ENCODE measurements at regions not wholly inside any gene's neighbourhood (a gene's known extent, or its start where the extent isn't known, plus 50 kb on each side); places are given as distances from the start of the nearest gene placed in this dataset.
"Not testable (repeated sequence)": the region's sequence is repeated elsewhere in the genome, so short reads cannot be mapped to it uniquely, and the experiment has no call there.

DNA sequence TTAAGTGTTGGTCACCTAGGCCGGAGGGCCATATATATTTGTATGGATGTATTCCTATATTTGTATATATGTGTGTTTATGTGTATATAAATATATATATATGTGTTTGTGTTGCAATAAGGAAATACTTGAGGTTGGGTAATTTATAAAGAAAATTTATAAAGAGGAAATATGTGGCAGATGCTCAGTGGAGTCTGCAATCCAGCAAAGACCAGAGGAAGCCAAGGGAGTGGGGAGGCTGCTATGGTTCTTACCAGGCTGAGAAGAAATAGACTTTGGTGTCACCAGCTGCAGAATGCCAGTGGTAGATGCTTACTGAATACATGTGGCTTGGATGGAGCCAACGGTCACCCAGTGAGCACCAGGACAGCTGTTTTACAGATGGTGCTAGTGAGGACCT is 97.4 kb upstream of the ELOVL5 start:
- DNase-seq (ENCODE audit: low spot score): no peak

DNA sequence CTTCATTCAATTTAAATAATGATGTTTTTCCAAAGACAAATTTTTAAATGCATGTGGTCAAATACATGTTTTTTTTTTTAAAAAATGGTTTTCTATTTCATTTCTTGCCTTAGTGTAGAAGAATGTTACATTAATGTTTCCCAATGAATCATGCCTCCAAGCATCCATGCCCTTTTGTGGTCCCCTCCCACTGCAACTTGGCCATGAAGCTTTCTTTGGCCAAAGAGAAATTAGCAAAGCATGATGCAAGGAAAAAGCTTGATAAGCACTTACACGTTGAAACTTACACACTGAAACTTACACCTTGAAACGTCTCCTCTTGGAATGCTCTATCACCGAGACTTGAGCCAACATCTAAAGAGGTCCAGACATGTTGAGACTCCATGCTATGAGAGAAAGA is 93.0 kb upstream of the ELOVL5 start:
- DNase-seq (ENCODE audit: low spot score): no peak

DNA sequence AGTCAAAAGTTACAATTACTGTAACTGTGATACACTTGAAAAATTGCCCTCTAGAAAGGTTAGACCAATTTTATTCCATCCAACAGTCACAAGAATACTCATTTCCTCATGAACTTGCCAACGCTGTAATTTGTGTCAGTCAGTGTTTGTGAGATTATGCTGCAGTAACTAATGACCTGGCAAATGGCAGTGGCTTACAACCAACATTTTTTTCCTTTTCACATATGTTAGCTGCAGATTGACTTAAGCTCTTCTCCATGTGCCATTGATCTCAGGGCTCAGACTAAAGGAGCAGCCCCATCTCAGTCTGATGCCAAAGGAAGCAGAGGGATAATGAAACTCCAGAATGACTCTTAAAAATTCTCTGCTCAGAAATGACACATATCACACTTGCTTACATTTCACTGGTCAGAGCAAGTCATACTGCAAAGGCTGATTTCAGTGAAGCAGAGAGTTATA is 92.3 kb upstream of the ELOVL5 start:
- no peak for DNase-seq (ENCODE audit: low spot score)

DNA sequence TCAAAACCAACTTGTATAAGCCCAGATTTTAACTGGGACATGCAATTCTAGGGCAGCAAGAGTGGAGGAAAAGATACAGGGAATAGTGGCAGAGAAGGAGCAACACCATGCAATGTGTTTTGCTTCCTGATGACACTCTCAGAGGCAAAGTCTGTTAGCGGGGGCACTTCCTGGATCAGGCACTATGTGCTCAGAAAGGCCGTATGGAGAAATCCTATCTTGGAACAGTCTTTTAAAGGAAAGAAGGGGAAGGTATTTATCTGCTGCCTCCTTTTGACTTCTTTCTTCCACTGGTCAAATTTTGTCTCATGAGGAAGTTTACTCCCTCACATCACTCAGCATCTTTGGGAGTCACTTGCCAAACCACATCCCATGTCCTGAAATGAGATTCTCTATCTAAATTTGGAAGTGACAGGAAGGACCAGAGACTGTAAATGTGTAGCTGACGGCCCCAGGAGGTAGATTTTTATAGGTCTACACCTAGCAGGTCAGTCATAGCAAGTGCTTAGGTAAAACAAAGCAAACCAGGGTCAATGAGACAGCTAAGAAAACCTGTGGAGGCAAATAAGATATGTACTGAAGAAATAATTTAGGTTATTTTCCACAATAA is 91.7 kb upstream of the ELOVL5 start:
- no peak for DNase-seq (ENCODE audit: low spot score)

DNA sequence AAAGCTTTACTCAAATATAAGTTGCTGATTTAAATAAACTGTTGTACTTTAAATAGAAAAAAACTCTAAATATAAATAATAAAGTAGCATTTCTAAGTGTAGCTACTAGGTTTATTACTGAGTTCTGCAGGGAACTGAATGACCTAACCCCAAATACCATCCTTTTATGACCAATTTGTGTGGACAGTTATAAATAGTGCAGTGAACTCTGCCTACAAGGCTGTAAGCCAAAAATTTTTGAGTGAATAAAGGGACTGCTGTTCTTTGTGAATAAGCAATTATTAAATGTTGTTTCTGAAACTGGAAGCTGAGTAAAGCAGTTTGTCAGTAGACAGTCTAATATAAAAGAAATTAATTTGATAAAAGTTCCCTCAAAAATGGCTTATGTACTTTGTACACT is 90.8 kb upstream of the ELOVL5 start:
- DNase-seq (ENCODE audit: low spot score): no peak

DNA sequence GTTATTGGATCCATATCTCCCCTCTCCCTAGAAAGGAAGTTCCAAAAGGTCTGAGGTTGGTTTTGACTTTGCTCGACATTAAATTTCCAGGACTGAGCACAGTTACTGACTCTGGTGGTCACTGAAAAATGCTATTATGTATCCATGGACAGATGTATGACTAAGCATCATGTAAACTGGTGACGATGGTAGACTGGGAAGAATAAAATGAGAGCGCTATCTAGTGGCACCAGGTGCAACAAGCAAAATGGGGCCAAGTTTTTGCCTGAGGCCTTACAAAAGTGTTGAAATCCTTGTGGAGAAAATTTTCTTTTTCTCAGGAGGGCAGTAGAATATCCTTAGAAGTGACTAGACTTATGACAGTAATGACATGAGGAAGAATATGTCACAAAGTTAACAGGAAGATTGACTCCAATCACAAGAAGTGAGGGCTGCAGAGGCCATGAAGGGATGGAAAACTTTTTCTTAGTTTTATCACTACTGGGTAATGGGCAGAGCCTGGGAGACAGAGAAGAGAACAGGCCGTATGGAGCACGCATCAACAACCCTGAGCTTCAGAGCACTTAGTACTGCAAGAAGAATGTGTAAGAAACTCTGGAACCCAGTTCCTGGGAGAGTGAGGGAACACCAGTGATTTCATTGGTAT is 88.9 kb upstream of the ELOVL5 start:
- DNase-seq (ENCODE audit: low spot score): peak; percentile 50

DNA sequence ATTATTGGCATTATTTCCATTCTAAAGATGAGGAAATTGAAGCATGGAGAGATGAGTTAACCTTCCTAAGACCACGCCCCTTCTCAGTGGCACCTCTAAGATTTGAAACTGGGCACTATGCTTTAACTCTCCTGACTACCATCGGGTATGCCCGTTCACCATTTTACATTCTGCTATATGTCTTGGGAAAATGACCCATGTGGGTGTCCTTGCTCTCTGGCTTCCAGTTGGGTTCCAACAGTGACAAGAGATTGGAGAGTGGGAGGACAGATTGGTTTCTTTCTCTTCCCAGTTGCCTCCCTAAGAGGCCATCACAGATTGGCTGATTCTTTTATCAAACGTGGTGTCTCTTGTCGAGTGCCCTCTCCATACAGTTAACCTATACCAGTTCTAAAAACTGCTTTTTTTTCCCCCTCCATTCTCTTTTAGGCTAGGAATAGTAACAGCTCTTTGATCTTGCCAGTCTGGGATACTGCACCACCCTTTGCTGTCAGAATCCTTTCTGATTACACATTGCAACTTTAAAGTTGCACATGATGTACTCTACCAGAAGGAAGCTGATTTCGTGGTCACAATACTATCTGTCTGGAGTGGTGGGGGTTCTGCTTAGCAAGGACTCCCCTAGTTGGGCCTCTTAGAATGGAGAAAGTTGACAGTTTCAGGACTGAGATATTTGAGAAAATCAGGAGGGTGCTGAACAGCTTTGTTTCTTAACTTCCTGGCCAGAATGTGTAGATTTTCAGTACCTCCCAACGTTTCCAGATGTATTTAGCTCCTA is 88.0 kb upstream of the ELOVL5 start:
- no peak for DNase-seq (ENCODE audit: low spot score)

DNA sequence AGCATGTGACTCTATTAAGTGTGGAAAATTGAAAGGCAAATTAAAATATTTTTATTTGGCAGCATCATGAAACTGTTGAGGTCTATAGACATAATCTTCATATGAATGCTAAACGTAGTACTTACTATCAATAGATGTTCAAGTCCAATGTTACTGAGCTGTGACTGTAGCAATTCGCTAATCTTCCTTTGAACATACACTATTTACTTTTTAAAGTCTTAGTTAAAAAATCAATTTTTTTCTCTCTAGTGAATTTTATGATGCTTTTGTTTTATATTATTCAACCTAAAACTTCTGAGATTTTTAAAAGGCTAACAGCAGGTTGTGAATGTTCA is 85.2 kb upstream of the ELOVL5 start:
- DNase-seq (ENCODE audit: low spot score): no peak

DNA sequence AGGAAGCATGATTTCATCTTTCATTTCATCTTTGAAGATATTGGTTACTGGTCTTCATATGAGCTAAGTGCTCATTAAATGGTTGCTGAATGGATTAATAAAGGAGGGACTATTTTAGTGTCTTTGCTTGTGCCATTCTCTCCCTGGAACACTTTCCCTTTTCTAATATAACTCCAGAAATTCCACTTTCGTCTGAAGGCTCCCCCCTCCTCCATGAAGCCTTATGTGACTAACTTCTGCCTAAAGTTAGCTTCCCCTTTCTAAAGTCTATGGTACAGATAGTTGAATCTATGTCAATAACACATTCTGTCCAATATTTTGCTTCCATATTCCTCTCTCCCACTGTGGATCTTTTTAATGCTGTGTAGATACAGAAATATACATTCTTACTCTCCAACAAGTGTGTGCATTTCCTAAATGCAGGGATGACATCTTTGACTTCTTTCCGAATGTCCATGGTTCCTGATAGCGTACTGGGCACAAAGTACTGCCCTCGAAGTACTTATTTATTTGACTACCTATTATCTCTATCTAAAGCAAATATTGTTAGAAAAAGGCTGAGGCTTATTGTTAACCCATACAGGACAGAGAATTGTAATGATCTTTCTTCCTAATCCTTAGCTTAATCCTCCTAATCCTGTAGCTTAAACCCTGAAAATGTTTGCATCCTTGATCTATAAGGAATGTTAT is 84.7 kb upstream of the ELOVL5 start:
- no peak for DNase-seq (ENCODE audit: low spot score)

DNA sequence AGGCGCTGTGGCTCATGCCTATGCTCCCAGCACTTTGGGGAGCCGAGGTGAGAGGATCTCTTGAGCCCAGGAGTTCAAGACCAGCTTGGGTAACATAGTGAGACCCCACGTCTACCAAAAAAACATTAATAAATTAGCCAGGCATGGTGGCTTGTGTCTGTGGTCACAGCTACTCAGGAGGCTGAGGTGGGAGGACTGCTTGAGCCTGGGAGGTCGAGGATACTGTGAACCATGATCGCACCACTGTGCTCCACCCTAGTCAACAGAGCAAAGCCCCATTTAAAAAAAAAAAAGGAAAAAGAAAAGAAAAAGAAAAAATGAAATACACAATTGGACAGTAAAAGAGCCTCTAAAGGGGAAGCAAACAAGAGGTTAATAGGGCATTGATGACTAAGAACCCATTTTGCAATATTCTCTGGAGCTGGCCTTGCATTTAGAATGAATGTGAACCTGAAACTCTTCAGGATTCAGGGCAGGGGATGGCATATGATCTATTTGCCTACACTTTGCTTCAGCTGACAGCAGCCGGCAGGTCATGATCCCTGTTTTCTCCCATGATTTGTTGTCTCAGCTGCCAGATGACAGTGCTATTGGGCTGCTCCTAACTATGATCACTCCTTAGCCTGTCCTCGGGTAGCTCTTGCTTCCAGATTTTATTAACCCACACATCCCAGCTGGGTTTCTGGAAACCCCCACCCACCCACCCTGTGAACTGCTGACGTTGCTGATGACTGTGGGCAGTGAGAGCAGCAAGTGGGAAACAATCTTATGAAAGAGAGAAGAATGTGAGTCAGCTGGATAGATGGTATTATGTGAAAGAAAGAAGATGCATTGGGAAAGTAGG is 83.8 kb upstream of the ELOVL5 start:
- no peak for DNase-seq (ENCODE audit: low spot score)

DNA sequence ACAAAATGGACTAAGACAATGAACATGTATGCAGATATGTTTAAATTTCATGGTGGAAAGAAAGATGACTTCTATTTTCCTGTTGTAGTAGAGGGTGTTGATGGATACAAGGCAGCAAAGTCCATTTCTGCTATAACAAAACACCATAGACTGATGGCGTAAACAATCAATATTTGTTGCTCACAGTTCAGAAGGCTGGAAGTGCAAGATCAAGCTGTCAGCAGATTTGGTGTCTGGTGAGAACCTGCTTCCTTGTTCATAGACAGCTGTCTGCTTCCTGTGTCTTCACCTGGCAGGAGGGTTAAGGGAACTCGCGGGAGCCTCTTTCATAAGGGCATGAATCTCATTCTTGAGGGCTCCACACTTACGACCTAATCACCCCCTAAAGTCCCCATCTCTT is 83.0 kb upstream of the ELOVL5 start:
- no peak for DNase-seq (ENCODE audit: low spot score)

DNA sequence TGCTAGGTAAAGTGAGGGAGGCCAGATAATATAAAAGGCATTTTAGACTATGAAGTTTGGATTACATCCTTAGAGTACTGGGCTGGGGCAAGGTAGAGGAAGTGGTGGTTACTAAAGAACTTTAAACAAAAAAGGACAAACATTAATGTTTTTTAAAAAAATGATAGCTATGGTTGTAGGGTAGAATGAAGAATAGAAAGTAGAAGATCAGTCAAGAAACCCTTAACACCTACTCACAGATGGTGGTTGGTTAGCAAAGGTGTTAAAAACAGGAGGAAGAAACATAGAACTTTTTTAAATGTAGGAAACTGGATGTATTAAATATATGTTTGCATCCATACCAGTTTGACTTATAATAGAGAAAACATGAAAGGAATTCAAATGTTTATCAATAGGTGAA is 80.7 kb upstream of the ELOVL5 start:
- DNase-seq (ENCODE audit: low spot score): no peak

DNA sequence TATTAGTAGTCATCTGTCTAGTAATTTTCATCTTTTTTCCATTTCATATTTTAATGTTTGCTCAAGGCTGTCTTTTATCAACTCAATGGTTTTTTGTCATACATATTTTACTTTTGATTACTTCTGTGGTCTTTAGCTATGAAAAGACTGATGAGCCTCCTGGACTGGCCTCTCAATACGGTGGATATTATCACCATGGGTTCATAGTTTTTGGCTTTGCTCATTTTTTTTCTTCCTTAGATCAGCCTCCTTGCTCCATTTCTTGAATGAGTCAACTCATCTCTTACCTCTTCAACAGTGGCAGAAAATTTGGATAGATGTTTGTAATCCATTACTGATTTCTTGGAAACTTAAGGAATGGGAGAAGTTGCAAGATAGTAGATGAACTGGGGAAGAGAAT is 80.1 kb upstream of the ELOVL5 start:
- no peak for DNase-seq (ENCODE audit: low spot score)

DNA sequence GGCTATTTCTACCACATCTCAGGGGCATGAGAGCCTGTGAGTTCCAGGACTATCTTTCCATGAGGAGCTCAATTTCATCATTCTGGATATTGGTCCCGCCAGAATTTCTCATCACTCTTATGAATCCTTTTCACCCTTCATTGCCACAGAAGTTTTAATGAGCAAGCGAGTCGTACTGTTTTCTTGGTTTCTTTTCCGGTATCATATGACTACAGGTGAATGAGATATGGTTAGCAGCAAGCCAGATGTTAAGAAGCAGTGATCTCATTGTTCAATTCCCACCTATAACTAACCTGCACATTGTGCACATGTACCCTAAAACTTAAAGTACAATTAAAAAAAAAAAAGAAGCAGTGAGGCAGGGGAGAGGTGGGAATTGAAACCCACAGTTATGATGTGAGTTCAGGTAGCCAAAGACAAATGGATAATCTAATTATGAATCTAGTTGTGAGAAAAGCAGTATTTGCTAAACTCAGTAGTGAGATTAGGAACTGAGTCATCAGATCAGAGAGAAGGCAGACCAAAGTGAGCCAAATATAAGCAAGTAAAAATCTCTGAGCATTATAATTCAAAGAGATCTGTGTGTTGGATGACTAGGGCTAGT is 78.0 kb upstream of the ELOVL5 start:
- DNase-seq (ENCODE audit: low spot score): no peak

DNA sequence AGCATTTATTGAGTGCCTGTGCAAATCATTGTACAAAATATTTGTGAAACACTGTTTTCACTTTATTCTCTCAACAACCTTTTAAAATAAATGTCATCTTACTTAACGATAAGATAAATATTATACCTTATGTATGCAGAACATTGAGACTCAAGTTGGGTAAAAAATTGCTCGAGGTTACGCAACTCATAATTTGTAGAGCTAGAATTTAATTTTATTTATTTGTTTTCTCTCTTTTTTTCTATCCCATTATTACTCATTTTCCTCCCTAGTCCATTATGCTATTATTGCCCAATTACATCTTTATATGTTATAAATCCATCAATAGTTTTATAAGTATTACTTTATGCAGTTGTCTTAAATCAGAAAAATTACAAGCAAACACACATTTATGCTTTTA is 77.4 kb upstream of the ELOVL5 start:
- no peak for DNase-seq (ENCODE audit: low spot score)

DNA sequence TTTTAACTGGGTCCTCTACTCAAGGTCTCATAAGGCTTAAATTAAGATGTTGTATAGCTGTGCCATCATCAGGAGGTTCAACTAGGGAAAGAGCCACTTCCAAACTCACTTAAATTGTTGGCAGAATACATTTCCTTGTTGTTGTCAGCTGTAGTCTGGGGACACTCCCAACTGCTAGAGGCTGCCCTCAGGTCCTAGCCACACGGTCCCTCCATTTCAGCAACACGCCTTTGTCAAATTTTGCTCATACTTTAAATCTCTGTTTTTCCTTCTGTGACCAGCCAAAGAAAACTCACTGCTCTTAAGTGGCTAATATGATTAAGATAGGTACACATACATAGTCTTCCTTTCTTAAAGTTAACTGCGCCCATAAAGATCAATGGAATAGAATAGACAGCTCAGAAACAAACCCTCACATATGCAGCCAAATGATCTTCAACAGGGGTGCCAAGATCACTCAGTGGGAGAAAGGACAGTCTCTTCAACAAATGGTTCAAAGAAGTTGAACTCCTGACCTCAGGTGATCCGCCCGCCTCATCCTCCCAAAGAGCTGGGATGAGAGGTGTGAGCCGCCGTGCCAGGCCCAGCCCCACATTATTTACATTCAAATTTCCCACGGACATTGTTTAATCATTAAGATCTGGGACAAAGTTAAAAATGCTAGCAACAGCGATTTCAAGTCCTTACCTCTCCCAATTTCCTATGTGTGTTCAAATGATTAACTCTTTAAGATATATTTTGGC is 76.4 kb upstream of the ELOVL5 start:
- DNase-seq (ENCODE audit: low spot score): no peak

DNA sequence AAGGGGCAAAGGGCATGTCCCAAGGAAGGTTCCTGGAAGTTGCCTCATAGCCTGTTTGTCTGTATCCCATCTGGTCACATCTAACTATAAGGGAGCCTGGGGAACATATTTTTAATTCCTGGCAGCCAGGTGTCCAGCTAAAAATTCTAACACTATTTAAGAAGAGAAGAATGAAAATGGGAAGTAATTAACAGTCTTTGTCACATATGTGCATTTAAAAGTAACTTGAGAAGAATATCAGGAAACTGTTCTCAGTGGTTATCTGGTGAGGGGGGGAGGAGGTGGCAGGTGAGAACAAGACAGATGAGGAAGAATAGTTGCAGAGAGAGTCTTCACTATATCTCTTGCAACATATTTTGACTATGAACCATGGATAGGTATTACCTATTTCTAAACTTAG is 75.5 kb upstream of the ELOVL5 start:
- no peak for DNase-seq (ENCODE audit: low spot score)

DNA sequence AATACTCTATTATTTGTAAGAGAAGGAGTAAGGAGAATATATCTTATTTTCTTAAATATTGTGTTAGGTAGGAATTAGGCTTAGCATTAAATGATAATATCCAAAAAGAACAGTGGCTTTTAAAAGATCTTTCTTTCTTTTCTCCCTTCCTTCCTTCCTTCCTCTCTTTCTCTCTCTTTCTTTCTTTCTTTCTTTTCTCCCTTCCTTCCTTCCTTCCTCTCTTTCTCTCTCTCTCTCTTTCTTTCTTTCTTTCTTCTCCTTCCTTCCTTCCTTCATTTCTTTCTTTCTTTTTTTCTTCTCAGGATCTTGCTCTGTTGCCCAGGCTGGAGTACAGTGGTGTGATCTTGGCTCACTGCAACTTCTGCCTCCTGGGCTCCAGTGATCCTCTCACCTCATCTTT is 74.8 kb upstream of the ELOVL5 start:
- not testable (repeated sequence) for DNase-seq (ENCODE audit: low spot score)

DNA sequence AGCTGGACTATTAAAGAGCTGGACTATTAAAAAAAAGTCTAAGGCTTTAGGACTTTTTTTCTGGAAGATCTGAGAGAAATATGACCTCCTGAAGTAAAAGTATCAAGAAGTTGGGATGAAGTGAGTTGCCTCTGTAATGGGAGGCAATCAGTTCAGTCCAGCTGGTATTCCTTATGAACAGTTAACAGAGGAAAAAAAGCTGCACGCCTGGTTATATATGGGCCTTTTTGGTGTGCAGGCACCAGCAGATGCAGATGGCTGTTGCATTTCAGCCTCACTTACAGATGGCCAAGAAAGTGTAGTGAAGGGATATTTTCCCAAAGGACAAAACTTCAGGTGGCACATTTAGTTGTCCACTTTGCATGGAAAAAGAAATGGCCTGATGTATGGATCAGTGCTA is 70.3 kb upstream of the ELOVL5 start:
- DNase-seq (ENCODE audit: low spot score): no peak

DNA sequence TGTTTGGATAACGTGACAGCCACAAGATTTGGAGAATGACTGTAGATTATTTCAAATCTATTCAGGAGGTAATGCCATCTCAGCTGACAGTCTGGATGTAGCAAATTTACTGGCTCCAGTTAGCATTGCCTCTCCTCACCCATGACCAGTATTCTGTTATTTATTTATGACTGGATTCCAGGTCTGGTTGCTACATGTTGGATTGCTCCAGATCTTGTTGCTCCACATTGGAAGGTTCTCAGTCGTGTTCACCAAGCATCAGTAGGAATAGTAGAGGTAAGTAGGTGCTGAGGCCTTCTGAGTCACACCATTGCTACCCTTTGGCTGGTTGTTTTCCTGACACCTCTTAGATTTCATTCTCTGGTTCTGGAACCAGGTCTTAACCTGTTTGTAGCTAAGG is 69.5 kb upstream of the ELOVL5 start:
- no peak for DNase-seq (ENCODE audit: low spot score)

DNA sequence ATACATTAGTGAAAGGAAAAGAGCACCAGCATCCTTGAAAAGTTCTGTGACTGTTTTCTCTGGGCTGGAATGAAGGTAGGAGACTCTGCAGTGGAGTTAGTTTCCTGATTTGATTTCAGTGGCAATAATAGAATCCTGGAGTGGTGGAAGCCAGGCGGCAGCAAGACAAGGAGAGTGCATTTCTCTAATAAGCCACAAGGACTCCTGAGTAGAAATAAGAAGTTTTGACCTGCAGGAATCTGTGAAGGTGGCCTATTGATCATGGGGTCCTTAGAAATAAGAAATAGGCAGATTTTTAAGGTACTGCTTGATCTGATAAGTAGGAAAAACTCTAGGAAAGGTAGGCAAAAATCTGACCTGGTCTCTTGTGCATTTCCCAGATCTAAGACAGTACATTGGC is 68.4 kb upstream of the ELOVL5 start:
- DNase-seq (ENCODE audit: low spot score): no peak

All from ecto neural progenitor cell (in vitro differentiated cells).